A673 (cell line): ENCODE measurements at regions not wholly inside any gene's neighbourhood (a gene's known extent, or its start where the extent isn't known, plus 50 kb on each side); places are given as distances from the start of the nearest gene placed in this dataset.

Experiments
- EZH2 ChIP-seq: fragments of 200-600 bp; sonication (generic); IDR thresholded peaks from 2 replicates; pipeline ENCODE4 v1.6.1; 2017; ENCODE audit warnings: borderline replicate concordance, low read depth, mild to moderate bottlenecking, mixed read lengths, antibody characterized with exemption, low read length; ENCODE audit not compliant: poor library complexity, severe bottlenecking
- TF ChIP-seq, protein P1 (sequence below): fragments of 300-800, 200-600 bp; sonication (generic); conservative IDR thresholded peaks from 2 replicates; pipeline ENCODE4 v1.5.1; 2017; ENCODE audit warnings: low read depth, mild to moderate bottlenecking, antibody characterized with exemption, low read length, moderate library complexity, mixed read lengths

DNA sequence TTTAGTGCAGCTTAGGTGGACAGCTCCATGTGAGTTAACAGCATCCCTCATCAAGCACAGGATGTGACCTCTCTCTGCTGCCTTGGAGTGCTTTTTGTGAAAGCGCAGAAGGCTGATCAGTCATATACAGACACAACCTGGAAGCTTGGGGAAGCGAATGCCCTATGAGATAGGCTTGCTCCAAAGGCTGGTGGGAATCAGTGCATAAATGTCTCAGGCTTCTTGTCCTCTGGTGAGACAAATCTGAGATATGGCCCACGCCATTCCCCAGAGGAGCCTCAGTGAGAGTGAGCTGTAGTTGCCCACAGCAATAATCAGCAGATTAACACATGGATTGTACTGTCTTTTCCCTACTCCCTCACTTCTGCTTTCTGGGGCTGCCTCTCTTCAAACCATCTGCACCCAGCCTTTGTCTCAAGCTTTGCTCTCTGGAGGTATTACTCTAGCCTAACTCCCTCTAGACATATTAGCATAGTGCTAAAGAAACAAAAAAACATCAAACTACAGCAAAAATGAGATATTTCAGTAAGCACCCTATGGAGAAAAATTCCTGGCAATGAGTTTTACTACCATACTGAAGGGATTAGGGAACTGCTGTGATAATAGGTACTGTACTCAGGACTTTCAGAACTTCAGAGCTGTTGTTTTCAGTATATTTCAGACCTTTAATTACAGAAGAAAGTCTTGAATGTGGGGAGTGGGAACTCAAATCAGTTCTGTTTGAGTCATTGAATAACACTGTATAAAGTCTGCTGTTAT, 113.7 kb downstream of the OXSM start:
- TF ChIP-seq, protein P1, sequence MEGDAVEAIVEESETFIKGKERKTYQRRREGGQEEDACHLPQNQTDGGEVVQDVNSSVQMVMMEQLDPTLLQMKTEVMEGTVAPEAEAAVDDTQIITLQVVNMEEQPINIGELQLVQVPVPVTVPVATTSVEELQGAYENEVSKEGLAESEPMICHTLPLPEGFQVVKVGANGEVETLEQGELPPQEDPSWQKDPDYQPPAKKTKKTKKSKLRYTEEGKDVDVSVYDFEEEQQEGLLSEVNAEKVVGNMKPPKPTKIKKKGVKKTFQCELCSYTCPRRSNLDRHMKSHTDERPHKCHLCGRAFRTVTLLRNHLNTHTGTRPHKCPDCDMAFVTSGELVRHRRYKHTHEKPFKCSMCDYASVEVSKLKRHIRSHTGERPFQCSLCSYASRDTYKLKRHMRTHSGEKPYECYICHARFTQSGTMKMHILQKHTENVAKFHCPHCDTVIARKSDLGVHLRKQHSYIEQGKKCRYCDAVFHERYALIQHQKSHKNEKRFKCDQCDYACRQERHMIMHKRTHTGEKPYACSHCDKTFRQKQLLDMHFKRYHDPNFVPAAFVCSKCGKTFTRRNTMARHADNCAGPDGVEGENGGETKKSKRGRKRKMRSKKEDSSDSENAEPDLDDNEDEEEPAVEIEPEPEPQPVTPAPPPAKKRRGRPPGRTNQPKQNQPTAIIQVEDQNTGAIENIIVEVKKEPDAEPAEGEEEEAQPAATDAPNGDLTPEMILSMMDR, result no peak
- no peak for TF ChIP-seq EZH2
